NCI-H2227 (cell line): ENCODE measurements at regions not wholly inside any gene's neighbourhood (a gene's known extent, or its start where the extent isn't known, plus 50 kb on each side); places are given as distances from the start of the nearest gene placed in this dataset.

Source experiments
- DNase-seq: peaks from one replicate; lab custom pipeline; 2025; ENCODE audit not compliant: unreplicated experiment; lab: John Stamatoyannopoulos, UW

- DNase-seq, result no peak
Measured at GRCh38 chr12:24608108-24608507, 340.8 kb downstream of the BCAT1 start.

- no peak for DNase-seq
Measured at GRCh38 chr12:24605916-24606315, 343.0 kb downstream of the BCAT1 start.

- DNase-seq, result no peak
Measured at GRCh38 chr12:24605466-24605865, 343.4 kb downstream of the BCAT1 start.

- no peak for DNase-seq
Measured at GRCh38 chr12:24603371-24603770, 345.5 kb downstream of the BCAT1 start.

GRCh38 chr12:24600996-24601395, 347.9 kb downstream of the BCAT1 start:
- DNase-seq, result no peak

- no peak for DNase-seq
Measured at GRCh38 chr12:24600551-24600950, 348.4 kb downstream of the BCAT1 start.

GRCh38 chr12:24599736-24600135, 349.2 kb downstream of the BCAT1 start:
- no peak for DNase-seq

GRCh38 chr12:24597580-24597979, 351.3 kb downstream of the BCAT1 start:
- no peak for DNase-seq

- peak; percentile 22 for DNase-seq
Measured at GRCh38 chr12:24596768-24597388, 352.0 kb downstream of the BCAT1 start.

- peak; percentile 19 for DNase-seq
Measured at GRCh38 chr12:24595652-24596235, 353.2 kb downstream of the BCAT1 start.

- DNase-seq, result no peak
Measured at GRCh38 chr12:24591715-24592440, 357.0 kb downstream of the BCAT1 start.

GRCh38 chr12:24591079-24591626, 357.7 kb downstream of the BCAT1 start:
- no peak for DNase-seq

GRCh38 chr12:24586293-24586692, 362.6 kb downstream of the BCAT1 start:
- DNase-seq, result no peak

GRCh38 chr12:24584032-24584675, 364.7 kb downstream of the BCAT1 start:
- DNase-seq, result no peak

- no peak for DNase-seq
Measured at GRCh38 chr12:24582954-24583601, 365.8 kb downstream of the BCAT1 start.

- DNase-seq, result no peak
Measured at GRCh38 chr12:24574538-24574937, 374.4 kb downstream of the BCAT1 start.

- no peak for DNase-seq
Measured at GRCh38 chr12:24573621-24574020, 375.3 kb downstream of the BCAT1 start.

- DNase-seq, result no peak
Measured at GRCh38 chr12:24565300-24565699, 383.6 kb downstream of the BCAT1 start.

GRCh38 chr12:24562771-24563431, 386.0 kb downstream of the BCAT1 start:
- DNase-seq, result peak; percentile 61
